Mammary epithelial cell (primary cell): ENCODE measurements at regions not wholly inside any gene's neighbourhood (a gene's known extent, or its start where the extent isn't known, plus 50 kb on each side); places are given as distances from the start of the nearest gene placed in this dataset.

ENCODE experiments used
- EZH2 ChIP-seq: IDR thresholded peaks from 2 replicates; pipeline ENCODE4 v1.6.1; 2012; ENCODE audit warnings: low read length, inconsistent platforms, borderline replicate concordance
- TF ChIP-seq, protein P1 (sequence below), 2 donors: IDR thresholded peaks in 1 of 2; conservative IDR thresholded peaks in 1 of 2; 2 replicates each; pipeline ENCODE4 v1.5.1; 2011 to 2012; ENCODE audit warnings: inconsistent platforms in 2 of 2, low read length in 2 of 2, mild to moderate bottlenecking in 2 of 2, control low read depth in 1 of 2, low read depth in 1 of 2; ENCODE audit not compliant: insufficient read depth in 1 of 2; ENCODE audit errors: extremely low read depth in 1 of 2

DNA sequence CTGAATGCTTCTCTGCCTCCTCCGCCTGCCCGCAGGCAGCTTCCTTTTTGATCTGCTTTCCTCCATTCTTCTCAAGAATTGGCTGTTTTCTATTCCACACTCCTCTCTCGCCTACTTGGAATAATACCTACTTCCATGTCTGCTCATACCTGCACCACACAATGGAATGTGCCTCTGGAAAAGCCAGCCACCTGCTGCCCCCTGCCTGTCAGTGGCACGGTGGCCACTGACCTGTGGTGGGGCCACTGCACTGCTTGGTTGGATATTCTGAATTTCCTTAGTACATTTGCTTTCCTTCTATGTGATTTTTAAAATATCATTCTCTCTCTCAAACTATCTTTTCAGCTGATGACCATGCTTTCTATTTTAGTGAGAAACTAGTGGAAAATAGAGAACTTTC is 406.9 kb downstream of the DCDC2C start:
- TF ChIP-seq, protein P1, sequence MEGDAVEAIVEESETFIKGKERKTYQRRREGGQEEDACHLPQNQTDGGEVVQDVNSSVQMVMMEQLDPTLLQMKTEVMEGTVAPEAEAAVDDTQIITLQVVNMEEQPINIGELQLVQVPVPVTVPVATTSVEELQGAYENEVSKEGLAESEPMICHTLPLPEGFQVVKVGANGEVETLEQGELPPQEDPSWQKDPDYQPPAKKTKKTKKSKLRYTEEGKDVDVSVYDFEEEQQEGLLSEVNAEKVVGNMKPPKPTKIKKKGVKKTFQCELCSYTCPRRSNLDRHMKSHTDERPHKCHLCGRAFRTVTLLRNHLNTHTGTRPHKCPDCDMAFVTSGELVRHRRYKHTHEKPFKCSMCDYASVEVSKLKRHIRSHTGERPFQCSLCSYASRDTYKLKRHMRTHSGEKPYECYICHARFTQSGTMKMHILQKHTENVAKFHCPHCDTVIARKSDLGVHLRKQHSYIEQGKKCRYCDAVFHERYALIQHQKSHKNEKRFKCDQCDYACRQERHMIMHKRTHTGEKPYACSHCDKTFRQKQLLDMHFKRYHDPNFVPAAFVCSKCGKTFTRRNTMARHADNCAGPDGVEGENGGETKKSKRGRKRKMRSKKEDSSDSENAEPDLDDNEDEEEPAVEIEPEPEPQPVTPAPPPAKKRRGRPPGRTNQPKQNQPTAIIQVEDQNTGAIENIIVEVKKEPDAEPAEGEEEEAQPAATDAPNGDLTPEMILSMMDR (conservative IDR thresholded peaks at IDR 0.05 in 1 of 2, IDR thresholded peaks at IDR 0.05 in 1 of 2; ENCODE audit: extremely low read depth in 1 of 2, insufficient read depth in 1 of 2, low read depth in 1 of 2, low read length in 2 of 2) = no peak
- TF ChIP-seq EZH2 = no peak
